GM19035 (cell line): ENCODE measurements at regions not wholly inside any gene's neighbourhood (a gene's known extent, or its start where the extent isn't known, plus 50 kb on each side); places are given as distances from the start of the nearest gene placed in this dataset.
"Not testable (repeated sequence)": the region's sequence is repeated elsewhere in the genome, so short reads cannot be mapped to it uniquely, and the experiment has no call there.

Source experiments
- ATAC-seq: cut with Tn5 transposase; IDR thresholded peaks from one replicate; pipeline ENCODE4 v1.9.1; 2021; ENCODE audit not compliant: unreplicated experiment

GRCh38 chr15:53218666-53219580 lies 428.8 kb upstream of the ONECUT1 start:
- ATAC-seq, result no peak

DNA sequence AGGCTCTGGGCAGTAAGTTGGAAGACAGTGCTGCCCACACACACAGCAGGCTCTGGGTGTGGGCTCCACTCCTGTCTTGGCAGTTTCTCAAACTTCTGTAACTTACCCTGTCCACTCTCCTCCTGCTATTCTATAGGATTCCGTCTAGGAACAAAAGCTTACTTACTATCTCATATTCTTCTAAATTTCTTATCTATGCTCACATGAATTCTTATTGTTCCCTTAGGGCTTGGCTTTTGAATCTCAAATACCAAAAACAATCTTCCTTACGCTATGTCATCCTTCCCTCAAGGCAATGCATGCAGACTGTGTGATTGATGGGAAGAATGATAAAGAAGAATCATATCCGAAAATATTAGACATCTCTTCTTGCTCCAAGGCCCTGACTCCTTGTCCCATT lies 425.9 kb upstream of the ONECUT1 start:
- no peak for ATAC-seq

DNA sequence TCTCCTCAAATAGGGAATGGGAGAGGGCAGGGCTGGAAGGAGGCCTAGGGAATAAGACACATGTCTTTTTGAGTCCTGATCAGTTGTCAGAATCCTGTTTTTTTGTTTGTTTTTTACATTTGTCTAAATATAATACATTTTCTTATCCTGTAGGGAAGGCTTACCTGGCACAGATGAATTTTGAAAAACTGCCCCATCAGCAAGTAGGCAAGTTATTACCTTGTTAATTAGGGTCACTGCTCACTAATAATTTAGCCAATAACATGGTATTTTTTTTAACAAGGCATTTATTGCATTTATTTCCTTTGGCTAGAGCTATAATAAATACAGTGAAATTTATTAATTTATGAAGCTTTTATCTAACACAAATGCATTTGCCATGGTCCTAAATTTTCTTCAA lies 423.2 kb upstream of the ONECUT1 start:
- no peak for ATAC-seq

GRCh38 chr15:53212785-53213184 lies 422.6 kb upstream of the ONECUT1 start:
- no peak for ATAC-seq

GRCh38 chr15:53210653-53211052 lies 420.5 kb upstream of the ONECUT1 start:
- no peak for ATAC-seq

DNA sequence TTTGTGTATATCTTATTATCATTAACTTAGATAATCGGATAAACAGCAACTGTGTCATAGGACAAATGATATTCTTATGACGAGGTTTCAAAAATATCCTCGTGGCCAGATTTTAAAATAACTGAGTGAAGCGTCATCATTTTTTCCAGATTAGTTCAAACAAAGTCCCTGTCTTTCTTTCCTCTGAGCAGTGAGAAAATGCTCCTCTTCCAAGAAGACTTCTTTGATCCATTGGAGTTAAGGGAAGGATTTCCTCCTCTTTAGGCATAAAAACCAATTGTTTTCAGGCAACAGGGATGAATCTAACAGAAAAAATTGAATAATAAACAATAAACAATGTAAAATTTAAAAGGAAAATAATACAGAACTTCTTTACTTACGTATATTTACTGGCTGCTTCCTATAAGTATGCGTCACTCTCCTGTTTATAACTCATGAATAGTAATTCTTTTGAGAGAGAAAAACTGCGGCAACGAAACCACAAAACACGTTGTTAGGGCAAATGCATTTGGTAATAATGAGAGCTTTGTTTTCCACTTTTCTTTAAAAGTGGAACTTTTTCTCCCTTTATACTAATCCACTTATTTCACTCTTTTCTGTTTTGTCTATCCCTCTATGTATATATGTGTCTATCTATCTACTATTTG lies 419.4 kb upstream of the ONECUT1 start:
- no peak for ATAC-seq

DNA sequence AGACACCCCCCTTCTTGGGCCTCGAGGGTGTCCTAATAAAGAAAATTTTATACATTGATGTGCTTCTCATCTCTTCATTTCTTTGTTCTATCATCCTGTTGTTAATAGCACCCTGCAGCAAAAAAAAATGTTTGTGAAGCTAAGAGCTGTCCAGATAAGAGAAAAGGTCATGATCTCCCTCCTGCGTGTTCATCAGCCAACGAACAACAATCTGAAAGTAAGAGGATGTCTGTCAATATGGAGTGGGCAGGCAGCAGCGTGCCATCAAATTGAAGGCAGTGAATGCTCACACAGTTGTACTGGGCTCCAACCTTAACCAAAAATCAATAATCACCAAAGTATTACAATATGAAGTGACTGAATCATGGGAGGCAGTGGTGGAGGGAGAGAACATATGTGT lies 418.6 kb upstream of the ONECUT1 start:
- ATAC-seq, result no peak

GRCh38 chr15:53203454-53203853 lies 413.3 kb upstream of the ONECUT1 start:
- ATAC-seq, result no peak

GRCh38 chr15:53202876-53203275 lies 412.7 kb upstream of the ONECUT1 start:
- no peak for ATAC-seq

GRCh38 chr15:53197426-53197839 lies 407.3 kb upstream of the ONECUT1 start:
- ATAC-seq, result peak; percentile 76

DNA sequence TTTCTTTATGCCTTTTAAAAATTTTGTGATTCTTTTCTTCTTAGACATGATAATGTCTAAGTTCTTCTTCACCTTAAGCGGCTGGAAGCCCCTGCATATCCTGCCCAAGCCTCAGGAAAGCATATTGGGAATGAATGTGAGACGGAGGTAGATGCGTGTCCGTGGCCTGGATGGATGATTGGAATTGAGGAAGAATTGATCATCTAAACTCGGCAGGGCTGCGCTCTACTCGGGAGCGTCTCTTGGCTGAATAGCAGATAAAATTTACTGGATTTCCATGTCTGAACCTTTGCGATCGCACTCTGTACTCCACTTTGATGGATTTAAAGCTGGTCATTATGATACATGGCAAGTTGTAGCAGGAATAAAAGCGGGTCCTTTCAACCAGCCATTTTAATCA lies 406.7 kb upstream of the ONECUT1 start:
- no peak for ATAC-seq

DNA sequence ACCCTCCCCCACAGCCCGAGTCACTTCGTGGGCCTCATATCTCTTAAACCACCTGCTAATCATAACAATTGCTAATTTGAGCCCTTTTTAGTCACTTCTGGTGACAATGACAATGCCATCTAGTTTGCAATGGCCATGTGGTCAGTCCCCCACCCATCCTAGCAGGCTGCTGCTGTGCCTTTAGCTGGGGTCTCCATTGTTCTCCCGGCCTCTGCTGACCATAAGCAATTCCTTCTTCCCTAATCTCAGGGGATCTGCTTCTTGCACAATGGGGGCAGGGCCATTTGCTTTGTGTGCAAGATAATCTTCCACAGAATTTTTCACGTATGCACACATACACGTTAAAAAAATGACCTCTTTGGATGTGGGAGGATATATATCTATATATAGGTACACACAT lies 406.1 kb upstream of the ONECUT1 start:
- ATAC-seq, result no peak

GRCh38 chr15:53193149-53193548 lies 403.0 kb upstream of the ONECUT1 start:
- ATAC-seq, result no peak

GRCh38 chr15:53189860-53190259 lies 399.7 kb upstream of the ONECUT1 start:
- ATAC-seq, result no peak

GRCh38 chr15:53183449-53183848 lies 393.3 kb upstream of the ONECUT1 start:
- ATAC-seq, result not testable (repeated sequence)

DNA sequence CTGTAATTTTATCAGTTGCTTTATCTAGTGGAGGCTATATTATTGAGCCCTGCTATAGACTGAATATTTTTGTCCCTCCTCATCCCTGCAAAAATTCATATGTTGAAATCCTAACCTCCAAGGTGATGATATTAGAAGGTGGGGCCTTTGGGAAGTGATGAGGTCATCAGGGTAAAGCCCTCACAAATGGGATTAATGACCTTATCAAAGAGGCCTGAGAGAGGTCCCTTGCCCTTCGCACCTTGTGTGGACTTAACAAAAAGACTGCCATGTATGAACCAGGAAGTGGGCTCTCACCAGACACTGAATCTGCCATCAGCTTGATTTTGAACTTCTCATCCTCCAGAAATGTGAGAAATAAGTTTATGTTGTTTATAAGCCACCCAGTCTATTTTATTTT lies 381.4 kb upstream of the ONECUT1 start:
- no peak for ATAC-seq

DNA sequence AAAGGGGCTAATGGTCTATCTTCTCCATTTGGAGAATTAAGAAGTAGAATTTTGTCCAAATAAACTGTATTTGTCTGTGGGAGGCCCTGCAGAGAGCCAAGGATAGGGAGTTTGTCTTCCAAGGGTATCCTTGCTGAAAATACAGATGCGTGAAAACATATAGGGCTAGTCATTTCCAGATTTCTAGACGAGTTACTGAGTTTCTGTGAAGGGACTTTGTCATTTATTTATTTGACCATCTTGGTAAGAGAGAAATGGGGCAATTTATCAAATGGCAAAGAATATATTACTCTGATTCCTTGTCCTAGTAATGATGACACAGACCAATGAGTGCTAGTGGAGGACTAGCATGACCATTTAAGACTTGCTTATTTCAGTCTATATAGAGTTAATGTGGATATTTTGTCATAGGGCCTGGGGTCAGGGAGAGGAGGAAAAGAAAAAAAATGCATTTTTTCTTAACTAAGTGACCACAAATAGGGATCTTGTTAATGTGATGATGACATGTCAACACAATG lies 376.6 kb upstream of the ONECUT1 start:
- ATAC-seq, result no peak

- no peak for ATAC-seq
Measured at GRCh38 chr15:53165988-53166683, 376.0 kb upstream of the ONECUT1 start.

DNA sequence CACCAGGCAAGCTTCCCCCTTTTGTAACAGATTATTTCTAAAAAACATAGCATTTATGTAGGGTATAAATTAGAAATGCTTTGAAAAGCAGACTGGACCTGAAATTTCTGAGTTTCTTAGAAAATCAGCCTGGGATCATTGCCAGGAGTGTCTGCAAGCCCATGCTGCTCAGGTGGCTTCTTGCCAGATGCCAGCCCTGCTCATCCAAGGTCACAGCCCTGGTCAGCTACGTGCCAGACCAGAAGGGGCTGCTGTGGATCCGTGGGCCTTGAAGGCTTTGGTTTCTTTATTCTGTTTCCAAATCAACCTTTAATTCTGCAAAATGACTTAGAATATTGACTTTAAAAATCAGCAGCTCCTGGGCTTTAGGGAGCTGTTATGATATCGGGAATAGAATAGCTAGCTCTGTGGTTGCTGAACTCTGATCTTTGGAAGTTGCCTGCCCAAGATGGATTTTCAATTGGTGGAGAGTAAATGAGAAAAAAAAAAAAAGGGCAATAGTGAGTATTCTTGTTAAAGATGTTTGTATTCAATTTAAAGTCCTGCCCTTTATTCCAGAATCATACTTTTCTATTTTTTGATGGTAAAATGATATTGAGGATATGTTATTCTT lies 370.1 kb upstream of the ONECUT1 start:
- no peak for ATAC-seq

- no peak for ATAC-seq
Measured at GRCh38 chr15:53159458-53159857, 369.3 kb upstream of the ONECUT1 start.

DNA sequence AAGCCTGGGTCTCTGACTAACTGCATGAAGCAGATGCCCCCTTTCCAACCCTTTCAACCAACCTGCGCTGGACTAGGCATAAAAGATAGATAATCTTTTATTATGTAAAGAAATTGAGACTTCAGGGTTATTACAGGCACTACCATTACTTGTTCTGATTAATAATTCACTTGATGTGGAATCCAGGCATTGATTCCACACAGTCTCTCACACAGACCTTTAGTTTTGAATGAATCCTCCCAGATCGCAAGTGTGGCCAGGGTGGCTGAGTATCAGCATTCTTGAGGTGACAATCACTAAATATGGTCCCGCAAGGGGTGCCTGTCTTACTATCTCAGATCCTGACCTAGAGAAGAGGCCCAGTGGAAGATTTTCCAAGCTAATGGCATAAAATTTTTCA lies 368.9 kb upstream of the ONECUT1 start:
- ATAC-seq, result no peak
